ENCODE measurements at regions not wholly inside any gene's neighbourhood (a gene's known extent, or its start where the extent isn't known, plus 50 kb on each side); places are given as distances from the start of the nearest gene placed in this dataset.
A peak's percentile ranks its signal among the peaks of the same experiment; 100 is the strongest.

DNA sequence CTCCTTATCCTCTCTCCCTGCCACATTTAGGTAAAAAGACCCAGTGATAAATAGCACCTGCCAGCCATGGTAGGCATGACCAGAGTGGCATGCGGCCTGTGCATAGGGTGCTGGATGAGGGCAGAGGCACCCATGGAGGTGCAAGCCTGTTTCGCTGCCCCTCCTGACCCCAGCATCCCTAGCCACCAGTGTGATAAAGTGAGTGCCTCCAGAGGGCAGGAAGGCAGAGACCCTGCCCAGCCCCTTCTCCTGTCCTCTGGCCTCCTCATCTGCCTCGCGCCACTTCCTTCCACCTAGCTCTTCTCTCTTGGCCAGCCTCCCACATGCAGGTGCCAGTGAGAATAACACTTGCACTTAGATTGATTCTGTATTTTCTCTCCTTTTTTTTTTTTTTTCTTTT is 108.3 kb upstream of the FUT8 start:
- TF ChIP-seq, protein P1, sequence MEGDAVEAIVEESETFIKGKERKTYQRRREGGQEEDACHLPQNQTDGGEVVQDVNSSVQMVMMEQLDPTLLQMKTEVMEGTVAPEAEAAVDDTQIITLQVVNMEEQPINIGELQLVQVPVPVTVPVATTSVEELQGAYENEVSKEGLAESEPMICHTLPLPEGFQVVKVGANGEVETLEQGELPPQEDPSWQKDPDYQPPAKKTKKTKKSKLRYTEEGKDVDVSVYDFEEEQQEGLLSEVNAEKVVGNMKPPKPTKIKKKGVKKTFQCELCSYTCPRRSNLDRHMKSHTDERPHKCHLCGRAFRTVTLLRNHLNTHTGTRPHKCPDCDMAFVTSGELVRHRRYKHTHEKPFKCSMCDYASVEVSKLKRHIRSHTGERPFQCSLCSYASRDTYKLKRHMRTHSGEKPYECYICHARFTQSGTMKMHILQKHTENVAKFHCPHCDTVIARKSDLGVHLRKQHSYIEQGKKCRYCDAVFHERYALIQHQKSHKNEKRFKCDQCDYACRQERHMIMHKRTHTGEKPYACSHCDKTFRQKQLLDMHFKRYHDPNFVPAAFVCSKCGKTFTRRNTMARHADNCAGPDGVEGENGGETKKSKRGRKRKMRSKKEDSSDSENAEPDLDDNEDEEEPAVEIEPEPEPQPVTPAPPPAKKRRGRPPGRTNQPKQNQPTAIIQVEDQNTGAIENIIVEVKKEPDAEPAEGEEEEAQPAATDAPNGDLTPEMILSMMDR (IDR thresholded peaks at IDR 0.05) = no peak
- TF ChIP-seq POLR2A (IDR thresholded peaks at IDR 0.05) = no peak
- no peak overlapping the region for H3K4me3 ChIP-seq (ENCODE audit: low read depth, poor library complexity, severe bottlenecking)
- DNase-seq (ENCODE audit: low spot score in 2 of 2) = no peak
- WGBS, 2 donors = 73 to 89% methylated on average over 4 of the region's 4 CpGs
- intact Hi-C loops (cut with DNase I; ENCODE audit: low total_unique reads) = no loop called here

DNA sequence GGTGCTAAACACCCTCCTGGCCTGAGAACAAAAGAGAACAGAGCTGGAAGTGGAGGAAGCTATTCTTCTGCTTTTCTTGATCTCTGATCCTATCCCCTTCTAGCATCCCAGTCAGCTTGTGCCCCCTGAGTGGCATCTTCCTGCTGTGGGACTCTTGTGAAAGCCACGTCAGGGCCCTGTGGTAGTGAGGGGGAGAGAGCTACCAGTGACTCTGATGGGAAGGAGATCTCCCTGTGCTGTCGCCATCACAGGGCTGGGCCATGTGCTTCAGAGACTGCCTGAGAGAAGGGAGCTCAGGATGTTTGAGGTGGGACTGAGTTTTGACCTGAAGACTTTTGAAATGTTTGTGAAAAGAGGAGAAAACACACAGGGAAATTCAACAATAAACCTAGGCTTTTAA is 107.6 kb upstream of the FUT8 start:
- WGBS, 2 donors = 90 to 92% methylated on average over 2 of the region's 2 CpGs
- intact Hi-C loops (cut with DNase I; ENCODE audit: low total_unique reads) = no loop called here
- TF ChIP-seq POLR2A (IDR thresholded peaks at IDR 0.05) = no peak
- TF ChIP-seq, protein P1 (IDR thresholded peaks at IDR 0.05) = no peak
- no peak for DNase-seq (ENCODE audit: low spot score in 2 of 2)
- H3K4me3 ChIP-seq (ENCODE audit: low read depth, poor library complexity, severe bottlenecking) = no peak overlapping the region

DNA sequence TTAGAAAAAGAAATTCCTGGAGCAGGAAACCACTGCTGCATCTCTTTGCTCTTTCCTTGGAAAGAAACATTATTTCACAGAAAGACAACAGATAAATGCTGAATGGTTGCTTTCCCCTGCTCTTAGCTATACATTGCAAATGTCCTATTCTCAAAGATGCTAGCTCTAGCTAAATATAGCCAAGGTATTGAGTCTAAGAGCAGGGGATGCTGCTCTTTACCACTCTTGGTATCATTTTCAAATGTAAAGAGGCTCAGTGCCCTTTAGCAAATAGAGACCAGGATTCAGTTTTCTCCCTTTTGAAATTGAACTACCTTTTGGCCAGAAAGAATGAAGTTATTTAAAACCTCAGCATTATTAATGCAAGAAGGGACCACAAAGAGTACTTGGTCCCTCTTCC is 104.0 kb upstream of the FUT8 start:
- intact Hi-C loops (cut with DNase I; ENCODE audit: low total_unique reads) = no loop called here
- TF ChIP-seq, protein P1 (IDR thresholded peaks at IDR 0.05) = no peak
- no peak for TF ChIP-seq POLR2A (IDR thresholded peaks at IDR 0.05)
- DNase-seq (ENCODE audit: low spot score in 2 of 2) = no peak
- H3K4me3 ChIP-seq (ENCODE audit: low read depth, poor library complexity, severe bottlenecking) = no peak overlapping the region

DNA sequence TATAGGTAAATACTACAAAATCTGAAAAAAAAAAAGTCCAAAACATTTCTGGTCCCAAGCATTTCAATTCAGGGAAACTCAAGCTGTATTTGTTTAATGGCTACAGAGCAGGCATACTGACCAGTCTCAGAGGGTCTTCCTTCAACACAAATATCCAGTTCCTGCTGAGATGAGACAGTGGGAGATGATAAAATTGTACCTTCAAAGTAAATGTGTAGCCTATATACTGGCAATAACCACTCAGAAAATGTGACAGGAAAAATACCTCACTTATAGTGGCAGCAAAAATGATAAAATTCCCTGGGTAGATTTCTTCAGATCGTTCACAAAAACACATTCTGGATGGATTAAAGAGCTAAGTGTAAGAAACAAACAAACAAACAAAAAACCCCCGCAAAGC is 102.0 kb upstream of the FUT8 start:
- TF ChIP-seq, protein P1 (IDR thresholded peaks at IDR 0.05) = no peak
- TF ChIP-seq POLR2A (IDR thresholded peaks at IDR 0.05) = no peak
- DNase-seq (ENCODE audit: low spot score in 2 of 2) = no peak
- H3K4me3 ChIP-seq (ENCODE audit: low read depth, poor library complexity, severe bottlenecking) = no peak overlapping the region
- WGBS, 2 donors = 82 to 85% methylated on average over 2 of the region's 2 CpGs
- intact Hi-C loops (cut with DNase I; ENCODE audit: low total_unique reads) = no loop called here

DNA sequence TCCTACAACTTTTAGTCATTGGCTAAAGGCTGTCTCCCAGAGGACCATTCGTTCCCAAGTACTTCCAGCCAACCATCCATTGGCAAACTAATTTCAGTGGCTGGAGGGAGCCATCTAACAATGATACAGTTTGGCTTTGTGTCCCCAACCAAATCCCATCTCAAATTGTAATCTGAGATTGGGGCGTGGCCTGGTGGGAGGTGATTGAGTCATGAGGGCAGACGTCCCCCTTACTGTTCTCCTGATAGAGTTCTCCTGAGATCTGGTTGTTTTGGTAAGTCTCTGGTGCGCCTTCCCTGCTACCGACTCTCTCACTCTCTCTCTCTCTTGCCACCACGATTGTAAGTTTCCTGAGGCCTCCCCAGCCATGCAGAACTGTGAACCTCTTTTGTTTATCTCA is 99.7 kb upstream of the FUT8 start:
- no peak for DNase-seq (ENCODE audit: low spot score in 2 of 2)
- intact Hi-C loops (cut with DNase I; ENCODE audit: low total_unique reads) = no loop called here
- H3K4me3 ChIP-seq (ENCODE audit: low read depth, poor library complexity, severe bottlenecking) = no peak overlapping the region
- 79 to 82% methylated on average over 6 of the region's 6 CpGs for WGBS, 2 donors
- TF ChIP-seq, protein P1 (IDR thresholded peaks at IDR 0.05) = no peak
- no peak for TF ChIP-seq POLR2A (IDR thresholded peaks at IDR 0.05)

DNA sequence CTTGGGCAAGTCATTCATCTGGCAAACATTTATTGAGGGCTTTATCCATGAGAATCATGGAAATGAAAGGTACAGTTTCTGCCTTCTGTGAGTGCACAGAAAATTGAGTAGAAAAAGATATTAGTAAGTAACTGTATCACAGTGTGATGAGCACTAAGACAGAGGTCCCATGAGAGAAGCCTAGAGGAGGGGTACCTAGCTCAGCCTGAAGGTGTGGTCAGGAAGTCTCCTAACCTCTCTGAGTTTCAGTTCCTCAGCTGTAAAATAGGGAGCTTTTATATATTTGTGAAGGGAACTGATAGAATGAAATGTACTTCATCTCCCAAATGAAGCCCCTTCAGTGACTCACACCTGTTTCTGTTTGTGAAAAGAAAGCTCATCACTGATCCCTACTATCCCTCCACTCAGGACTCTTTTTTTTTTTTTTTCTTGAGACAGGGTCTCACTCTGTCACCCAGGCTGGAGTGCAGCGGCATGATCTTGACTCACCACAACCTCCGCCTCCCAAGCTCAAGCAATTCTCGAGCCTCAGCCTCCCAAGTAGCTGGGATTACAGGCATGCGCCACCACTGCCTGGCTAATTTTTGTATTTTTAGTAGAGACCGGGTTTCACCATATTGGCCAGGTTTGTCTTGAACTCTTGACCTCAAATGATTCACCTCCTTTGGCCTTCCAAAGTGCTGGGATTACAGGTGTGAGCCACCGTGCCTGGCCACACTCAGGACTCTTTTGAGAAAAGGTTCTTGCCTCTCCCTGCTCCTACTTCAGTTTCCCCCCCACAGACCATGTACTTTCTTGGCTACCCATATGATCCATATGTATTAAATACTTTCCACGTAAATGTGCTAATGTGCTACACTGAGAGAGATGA is 93.7 kb upstream of the FUT8 start:
- intact Hi-C loops (cut with DNase I; ENCODE audit: low total_unique reads) = no loop called here
- peak in 1 of 2 donors; percentile 25 for DNase-seq (ENCODE audit: low spot score in 2 of 2)
- WGBS, 2 donors = 77 to 83% methylated on average over 7 of the region's 7 CpGs
- H3K4me3 ChIP-seq (ENCODE audit: low read depth, poor library complexity, severe bottlenecking) = no peak overlapping the region
- TF ChIP-seq, protein P1 (IDR thresholded peaks at IDR 0.05) = no peak
- no peak for TF ChIP-seq POLR2A (IDR thresholded peaks at IDR 0.05)
